ENCODE measurements at regions not wholly inside any gene's neighbourhood (a gene's known extent, or its start where the extent isn't known, plus 50 kb on each side); places are given as distances from the start of the nearest gene placed in this dataset.

GRCh38 chr3:103729547-103729946 lies 1294.7 kb downstream of the ZPLD1 start:
- no peak for TF ChIP-seq CTCF (IDR thresholded peaks at IDR 0.05)
- DNase-seq (ENCODE audit: low spot score) (no peak), ATAC-seq (ENCODE audit: low FRiP score) (no peak)

- ATAC-seq (ENCODE audit: low FRiP score) (no peak), DNase-seq (ENCODE audit: low spot score) (no peak)
- TF ChIP-seq CTCF (IDR thresholded peaks at IDR 0.05): no peak
Measured at GRCh38 chr3:103730744-103731143, 1295.9 kb downstream of the ZPLD1 start.

- no peak for TF ChIP-seq CTCF (IDR thresholded peaks at IDR 0.05)
- no peak for ATAC-seq (ENCODE audit: low FRiP score)
- no peak for DNase-seq (ENCODE audit: low spot score)
Measured at GRCh38 chr3:103752986-103753385, 1318.2 kb downstream of the ZPLD1 start.

- no peak for ATAC-seq (ENCODE audit: low FRiP score)
- TF ChIP-seq CTCF (IDR thresholded peaks at IDR 0.05): no peak
- no peak for DNase-seq (ENCODE audit: low spot score)
Measured at GRCh38 chr3:103767635-103768034, 1332.8 kb downstream of the ZPLD1 start.

- ATAC-seq (ENCODE audit: low FRiP score): no peak
- DNase-seq (ENCODE audit: low spot score): no peak
- TF ChIP-seq CTCF (IDR thresholded peaks at IDR 0.05): no peak
Measured at GRCh38 chr3:103785017-103785416, 1350.2 kb downstream of the ZPLD1 start.

- DNase-seq (ENCODE audit: low spot score) (no peak), ATAC-seq (ENCODE audit: low FRiP score) (no peak)
- TF ChIP-seq CTCF (IDR thresholded peaks at IDR 0.05): no peak
Measured at GRCh38 chr3:103785537-103785936, 1350.7 kb downstream of the ZPLD1 start.

GRCh38 chr3:103786296-103786695 lies 1351.5 kb downstream of the ZPLD1 start:
- ATAC-seq (ENCODE audit: low FRiP score) (no peak), DNase-seq (ENCODE audit: low spot score) (no peak)
- no peak for TF ChIP-seq CTCF (IDR thresholded peaks at IDR 0.05)
